ENCODE measurements at regions not wholly inside any gene's neighbourhood (a gene's known extent, or its start where the extent isn't known, plus 50 kb on each side); places are given as distances from the start of the nearest gene placed in this dataset.
"Not testable (repeated sequence)": the region's sequence is repeated elsewhere in the genome, so short reads cannot be mapped to it uniquely, and the experiment has no call there.

GRCh38 chr3:169008776-169009358, 654.6 kb downstream of the MECOM start:
- H3K4me3 ChIP-seq (ENCODE audit: control insufficient read depth, low read depth, low read length), result no peak overlapping the region
- TF ChIP-seq CTCF (IDR thresholded peaks at IDR 0.05; ENCODE audit: control insufficient read depth, insufficient read depth, low read depth, low read length, missing control alignments), result no peak
- no peak for DNase-seq (ENCODE audit: low read depth)

GRCh38 chr3:169007145-169007544, 656.4 kb downstream of the MECOM start:
- TF ChIP-seq CTCF (IDR thresholded peaks at IDR 0.05; ENCODE audit: control insufficient read depth, insufficient read depth, low read depth, low read length, missing control alignments), result no peak
- DNase-seq (ENCODE audit: low read depth), result no peak
- no peak overlapping the region for H3K4me3 ChIP-seq (ENCODE audit: control insufficient read depth, low read depth, low read length)

- not testable (repeated sequence) for H3K4me3 ChIP-seq (ENCODE audit: control insufficient read depth, low read depth, low read length); DNase-seq (ENCODE audit: low read depth)
Measured at GRCh38 chr3:169006398-169006797, 657.1 kb downstream of the MECOM start.

- no peak overlapping the region for H3K4me3 ChIP-seq (ENCODE audit: control insufficient read depth, low read depth, low read length)
- no peak for TF ChIP-seq CTCF (IDR thresholded peaks at IDR 0.05; ENCODE audit: control insufficient read depth, insufficient read depth, low read depth, low read length, missing control alignments)
- DNase-seq (ENCODE audit: low read depth), result no peak
Measured at GRCh38 chr3:169002689-169003088, 660.8 kb downstream of the MECOM start.

GRCh38 chr3:168998792-168999191, 664.7 kb downstream of the MECOM start:
- DNase-seq (ENCODE audit: low read depth), result no peak
- TF ChIP-seq CTCF (IDR thresholded peaks at IDR 0.05; ENCODE audit: control insufficient read depth, insufficient read depth, low read depth, low read length, missing control alignments), result no peak
- no peak overlapping the region for H3K4me3 ChIP-seq (ENCODE audit: control insufficient read depth, low read depth, low read length)

- no peak for DNase-seq (ENCODE audit: low read depth)
- no peak overlapping the region for H3K4me3 ChIP-seq (ENCODE audit: control insufficient read depth, low read depth, low read length)
- no peak for TF ChIP-seq CTCF (IDR thresholded peaks at IDR 0.05; ENCODE audit: control insufficient read depth, insufficient read depth, low read depth, low read length, missing control alignments)
Measured at GRCh38 chr3:168997488-168997887, 666.0 kb downstream of the MECOM start.

- no peak for TF ChIP-seq CTCF (IDR thresholded peaks at IDR 0.05; ENCODE audit: control insufficient read depth, insufficient read depth, low read depth, low read length, missing control alignments)
- no peak for DNase-seq (ENCODE audit: low read depth)
- H3K4me3 ChIP-seq (ENCODE audit: control insufficient read depth, low read depth, low read length), result no peak overlapping the region
Measured at GRCh38 chr3:168996622-168997021, 666.9 kb downstream of the MECOM start.
